Stimulated activated CD4-positive, alpha-beta T cell treated with anti-CD3 and anti-CD28 coated beads, Interleukin-1b, Interleukin-23, amount 100 ng/mL, for 1 hour (primary cell): ENCODE measurements at regions not wholly inside any gene's neighbourhood (a gene's known extent, or its start where the extent isn't known, plus 50 kb on each side); places are given as distances from the start of the nearest gene placed in this dataset.
"Not testable (repeated sequence)": the region's sequence is repeated elsewhere in the genome, so short reads cannot be mapped to it uniquely, and the experiment has no call there.

Experiments used
- DNase-seq, 2 donors: peaks; one replicate each; pipeline ENCODE4 v3.0.0-alpha.2; 2020; ENCODE audit warnings: low read depth in 2 of 2

- no peak for DNase-seq
These were observed 115.5 kb upstream of the G2E3 start for GRCh38 chr14:30443368-30444007.

GRCh38 chr14:30444451-30444850 is 114.5 kb upstream of the G2E3 start:
- DNase-seq: no peak

GRCh38 chr14:30445011-30445793 is 113.8 kb upstream of the G2E3 start:
- DNase-seq: no peak

GRCh38 chr14:30445852-30446251 is 113.1 kb upstream of the G2E3 start:
- DNase-seq: no peak

GRCh38 chr14:30450631-30451545 is 108.1 kb upstream of the G2E3 start:
- no peak for DNase-seq

GRCh38 chr14:30456296-30456695 is 102.7 kb upstream of the G2E3 start:
- DNase-seq: no peak

- no peak for DNase-seq
These were observed 96.6 kb upstream of the G2E3 start for GRCh38 chr14:30462358-30462757.

- DNase-seq: no peak
These were observed 94.5 kb upstream of the G2E3 start for GRCh38 chr14:30464481-30464880.

- no peak for DNase-seq
These were observed 90.6 kb upstream of the G2E3 start for GRCh38 chr14:30468354-30468753.

GRCh38 chr14:30471980-30472379 is 87.0 kb upstream of the G2E3 start:
- no peak for DNase-seq

GRCh38 chr14:30473846-30474696 is 84.9 kb upstream of the G2E3 start:
- not testable (repeated sequence) for DNase-seq

- DNase-seq: no peak
These were observed 76.7 kb upstream of the G2E3 start for GRCh38 chr14:30482276-30482675.

GRCh38 chr14:30484201-30484600 is 74.8 kb upstream of the G2E3 start:
- DNase-seq: no peak

GRCh38 chr14:30484976-30485375 is 74.0 kb upstream of the G2E3 start:
- DNase-seq: no peak

- no peak for DNase-seq
These were observed 62.1 kb upstream of the G2E3 start for GRCh38 chr14:30496852-30497251.

GRCh38 chr14:30499358-30499757 is 59.6 kb upstream of the G2E3 start:
- no peak for DNase-seq

GRCh38 chr14:30500222-30500621 is 58.7 kb upstream of the G2E3 start:
- no peak for DNase-seq

- no peak for DNase-seq
These were observed 51.7 kb upstream of the G2E3 start for GRCh38 chr14:30507209-30507608.
